ENCODE measurements at regions not wholly inside any gene's neighbourhood (a gene's known extent, or its start where the extent isn't known, plus 50 kb on each side); places are given as distances from the start of the nearest gene placed in this dataset.

DNA sequence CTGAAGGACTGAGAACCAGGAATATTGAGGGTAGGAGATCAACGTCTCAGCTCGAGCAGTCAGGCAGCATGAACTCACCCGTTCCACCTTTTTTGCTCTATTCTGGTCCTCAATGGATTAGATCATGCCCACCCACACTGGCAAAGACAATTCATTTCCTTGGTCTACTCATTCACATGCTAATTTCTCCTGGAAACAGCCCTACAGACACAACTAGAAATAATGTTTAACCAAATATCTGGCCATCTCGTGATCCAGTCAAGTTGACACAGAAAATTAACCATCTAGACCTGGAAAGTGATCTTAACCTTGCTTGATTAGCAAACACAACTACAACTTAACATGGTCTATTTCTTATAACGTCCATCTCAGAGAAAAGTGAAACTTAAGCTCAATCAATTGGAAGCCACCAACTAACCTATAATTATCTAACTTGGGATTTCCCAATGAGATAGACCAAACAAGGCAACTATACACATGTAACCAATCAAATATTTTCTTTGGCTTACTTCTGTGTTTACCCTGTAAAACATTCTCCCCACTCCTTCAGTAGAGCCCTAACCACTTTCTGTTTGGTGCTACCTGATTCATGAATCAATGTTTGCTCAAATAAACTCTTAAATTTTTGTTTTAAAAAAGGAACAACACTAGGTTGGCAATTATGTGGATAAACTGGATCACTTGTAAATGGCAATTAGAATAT lies 69.7 kb upstream of the MAMLD1 start:
- Histone ChIP-seq H3K9me3 (ENCODE audit: low read depth, low read length, poor library complexity, severe bottlenecking) (no peaks in the 10 kb centered on the region), H3K27ac (ENCODE audit: low read depth, low read length, poor library complexity, severe bottlenecking) (no peak overlapping the region), H3K27me3 (replicated peaks; ENCODE audit: insufficient read depth, low read depth, low read length, poor library complexity) (no peaks in the 10 kb centered on the region), H3K4me3 (ENCODE audit: low read depth, low read length, poor library complexity, severe bottlenecking) (no peak overlapping the region), H3K36me3 (ENCODE audit: insufficient read depth, low read length, poor library complexity, severe bottlenecking) (no peaks in the 10 kb centered on the region), H3K4me1 (ENCODE audit: insufficient read depth, low read length, poor library complexity, severe bottlenecking) (no peaks in the 10 kb centered on the region)
- ChIA-PET POLR2A (ENCODE audit: low non-redundant PET) (no interaction called here), CTCF (no interaction called here)
- intact Hi-C loops (cut with micrococcal nuclease; ENCODE audit: unreplicated experiment), result no loop called here
- no peak for DNase-seq (ENCODE audit: low spot score)
- BruUV-seq (replicated peaks), result no TSS peak
- no peak for TF ChIP-seq EZH2 (IDR thresholded peaks at IDR 0.05; ENCODE audit: borderline replicate concordance, low read depth, low read length, poor library complexity, severe bottlenecking)
- TF ChIP-seq, protein P1, sequence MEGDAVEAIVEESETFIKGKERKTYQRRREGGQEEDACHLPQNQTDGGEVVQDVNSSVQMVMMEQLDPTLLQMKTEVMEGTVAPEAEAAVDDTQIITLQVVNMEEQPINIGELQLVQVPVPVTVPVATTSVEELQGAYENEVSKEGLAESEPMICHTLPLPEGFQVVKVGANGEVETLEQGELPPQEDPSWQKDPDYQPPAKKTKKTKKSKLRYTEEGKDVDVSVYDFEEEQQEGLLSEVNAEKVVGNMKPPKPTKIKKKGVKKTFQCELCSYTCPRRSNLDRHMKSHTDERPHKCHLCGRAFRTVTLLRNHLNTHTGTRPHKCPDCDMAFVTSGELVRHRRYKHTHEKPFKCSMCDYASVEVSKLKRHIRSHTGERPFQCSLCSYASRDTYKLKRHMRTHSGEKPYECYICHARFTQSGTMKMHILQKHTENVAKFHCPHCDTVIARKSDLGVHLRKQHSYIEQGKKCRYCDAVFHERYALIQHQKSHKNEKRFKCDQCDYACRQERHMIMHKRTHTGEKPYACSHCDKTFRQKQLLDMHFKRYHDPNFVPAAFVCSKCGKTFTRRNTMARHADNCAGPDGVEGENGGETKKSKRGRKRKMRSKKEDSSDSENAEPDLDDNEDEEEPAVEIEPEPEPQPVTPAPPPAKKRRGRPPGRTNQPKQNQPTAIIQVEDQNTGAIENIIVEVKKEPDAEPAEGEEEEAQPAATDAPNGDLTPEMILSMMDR (conservative IDR thresholded peaks at IDR 0.05; ENCODE audit: low read depth, low read length), result no peak

GRCh38 chrX:150298841-150299551 lies 64.1 kb upstream of the MAMLD1 start:
- no peaks in the 10 kb centered on the region for H3K27me3 ChIP-seq (replicated peaks; ENCODE audit: insufficient read depth, low read depth, low read length, poor library complexity)
- no TSS peak for BruUV-seq (replicated peaks)
- H3K27ac ChIP-seq (ENCODE audit: low read depth, low read length, poor library complexity, severe bottlenecking), result no peak overlapping the region
- TF ChIP-seq, protein P1 (conservative IDR thresholded peaks at IDR 0.05; ENCODE audit: low read depth, low read length), result no peak
- TF ChIP-seq EZH2 (IDR thresholded peaks at IDR 0.05; ENCODE audit: borderline replicate concordance, low read depth, low read length, poor library complexity, severe bottlenecking), result no peak
- CTCF ChIA-PET, result no interaction called here
- H3K36me3 ChIP-seq (ENCODE audit: insufficient read depth, low read length, poor library complexity, severe bottlenecking), result no peaks in the 10 kb centered on the region
- intact Hi-C loops (cut with micrococcal nuclease; ENCODE audit: unreplicated experiment), result no loop called here
- no peaks in the 10 kb centered on the region for H3K9me3 ChIP-seq (ENCODE audit: low read depth, low read length, poor library complexity, severe bottlenecking)
- DNase-seq (ENCODE audit: low spot score), result no peak
- POLR2A ChIA-PET (ENCODE audit: low non-redundant PET), result no interaction called here
- no peak overlapping the region for H3K4me3 ChIP-seq (ENCODE audit: low read depth, low read length, poor library complexity, severe bottlenecking)
- H3K4me1 ChIP-seq (ENCODE audit: insufficient read depth, low read length, poor library complexity, severe bottlenecking), result no peaks in the 10 kb centered on the region

- Histone ChIP-seq H3K27ac (ENCODE audit: low read depth, low read length, poor library complexity, severe bottlenecking) (no peak overlapping the region), H3K36me3 (ENCODE audit: insufficient read depth, low read length, poor library complexity, severe bottlenecking) (no peaks in the 10 kb centered on the region), H3K27me3 (replicated peaks; ENCODE audit: insufficient read depth, low read depth, low read length, poor library complexity) (no peaks in the 10 kb centered on the region), H3K4me1 (ENCODE audit: insufficient read depth, low read length, poor library complexity, severe bottlenecking) (no peaks in the 10 kb centered on the region), H3K9me3 (ENCODE audit: low read depth, low read length, poor library complexity, severe bottlenecking) (no peaks in the 10 kb centered on the region), H3K4me3 (ENCODE audit: low read depth, low read length, poor library complexity, severe bottlenecking) (no peak overlapping the region)
- intact Hi-C loops (cut with micrococcal nuclease; ENCODE audit: unreplicated experiment), result no loop called here
- no TSS peak for BruUV-seq (replicated peaks)
- CTCF ChIA-PET, result no interaction called here
- POLR2A ChIA-PET (ENCODE audit: low non-redundant PET), result no interaction called here
- no peak for DNase-seq (ENCODE audit: low spot score)
- TF ChIP-seq, protein P1 (conservative IDR thresholded peaks at IDR 0.05; ENCODE audit: low read depth, low read length), result no peak
- TF ChIP-seq EZH2 (IDR thresholded peaks at IDR 0.05; ENCODE audit: borderline replicate concordance, low read depth, low read length, poor library complexity, severe bottlenecking), result no peak
These were observed 63.5 kb upstream of the MAMLD1 start for GRCh38 chrX:150299579-150299978.
